NCI-H2029 treated with DMSO at 0.1 percent for 48 hours (cell line): ENCODE measurements at regions not wholly inside any gene's neighbourhood (a gene's known extent, or its start where the extent isn't known, plus 50 kb on each side); places are given as distances from the start of the nearest gene placed in this dataset.

Experiments
- DNase-seq: peaks from one replicate; lab custom pipeline; 2025; lab: John Stamatoyannopoulos, UW

DNA sequence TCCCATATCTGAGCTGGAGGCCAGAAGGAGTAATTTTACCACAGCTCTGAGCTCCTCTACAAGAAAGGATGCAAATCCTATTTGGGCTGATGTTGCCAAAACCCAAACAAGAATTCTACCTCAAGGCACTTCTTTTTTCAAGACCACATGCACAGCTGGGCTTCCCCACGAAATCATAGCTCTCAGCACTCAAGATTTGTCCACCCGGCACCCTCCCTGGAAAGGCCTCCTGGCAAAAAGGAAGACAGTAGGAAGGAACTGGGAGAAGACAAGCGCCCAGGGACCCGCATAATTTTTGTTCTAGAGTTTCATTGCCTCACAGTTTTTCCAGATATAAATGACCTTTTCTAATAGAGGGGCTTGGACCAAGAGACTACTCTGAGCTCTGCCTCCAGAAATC lies 90.5 kb downstream of the BANF2 start:
- DNase-seq = no peak

DNA sequence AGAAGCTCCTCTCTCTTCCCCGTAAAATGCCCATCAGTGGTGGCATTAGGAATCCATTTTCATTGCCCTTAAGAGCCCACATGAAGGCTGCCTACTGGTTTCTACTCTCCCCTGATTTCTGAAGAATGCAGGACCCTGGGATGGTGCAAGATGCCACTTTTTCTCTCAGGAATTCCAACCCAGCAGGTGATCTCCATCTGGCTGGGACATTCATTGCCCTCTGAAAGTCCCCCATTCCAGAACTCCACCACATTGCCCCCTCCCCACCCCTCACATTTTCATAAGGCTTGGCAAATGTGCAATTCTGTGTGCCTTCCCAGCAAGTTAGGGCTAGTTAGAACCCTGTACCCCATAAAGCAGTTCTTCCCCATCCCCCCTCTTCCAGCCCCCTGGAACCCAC lies 88.0 kb downstream of the BANF2 start:
- no peak for DNase-seq

DNA sequence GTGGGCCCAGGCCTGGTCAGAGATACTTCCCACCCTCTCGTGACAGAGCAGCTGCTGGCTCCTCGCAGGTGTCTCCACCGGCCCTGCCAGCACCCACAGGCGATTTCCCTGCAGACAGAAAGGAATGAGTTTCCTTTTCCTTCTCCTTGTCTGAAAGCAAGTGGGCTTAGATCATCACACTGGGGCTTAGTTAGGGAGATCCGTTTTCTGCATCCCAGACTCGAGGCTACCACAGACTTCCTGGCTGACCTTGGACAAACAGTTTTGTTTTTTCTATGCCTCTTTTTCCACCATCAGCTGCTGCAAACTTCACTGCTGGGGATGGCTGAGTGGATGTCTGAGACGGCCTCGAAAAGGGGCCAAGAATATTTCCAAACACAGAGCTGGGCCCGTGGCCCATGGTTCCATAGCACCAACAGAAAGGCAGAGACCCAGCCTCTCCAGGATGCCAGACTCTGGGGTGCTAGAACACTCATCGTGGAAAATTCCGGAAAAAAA lies 86.5 kb downstream of the BANF2 start:
- no peak for DNase-seq
